GM06990 (cell line): ENCODE measurements at regions not wholly inside any gene's neighbourhood (a gene's known extent, or its start where the extent isn't known, plus 50 kb on each side); places are given as distances from the start of the nearest gene placed in this dataset.

Source experiments
- DNase-seq: peaks from one replicate; pipeline ENCODE4 v3.0.0-alpha.2; 2011; ENCODE audit not compliant: insufficient read length; ENCODE audit errors: extremely low read depth
- H3K27me3 ChIP-seq: replicated peaks from 2 replicates; pipeline ENCODE4 v1.6.0; 2011; ENCODE audit warnings: low read length; ENCODE audit not compliant: control insufficient read depth, insufficient read depth
- H3K36me3 ChIP-seq: 2 replicates; pipeline ENCODE4 v1.5.1; 2011; ENCODE audit warnings: low read length; ENCODE audit not compliant: control insufficient read depth, insufficient read depth
- H3K4me3 ChIP-seq: replicated peaks from 2 replicates; pipeline ENCODE4 v1.5.1; 2011; ENCODE audit warnings: low read depth, mild to moderate bottlenecking, control low read depth, low read length
- TF ChIP-seq, protein P1 (sequence below): IDR thresholded peaks from 2 replicates; pipeline ENCODE4 v1.5.1; 2011; ENCODE audit warnings: low read length, control low read depth, mild to moderate bottlenecking, inconsistent platforms; ENCODE audit not compliant: insufficient read depth, poor library complexity, severe bottlenecking

DNA sequence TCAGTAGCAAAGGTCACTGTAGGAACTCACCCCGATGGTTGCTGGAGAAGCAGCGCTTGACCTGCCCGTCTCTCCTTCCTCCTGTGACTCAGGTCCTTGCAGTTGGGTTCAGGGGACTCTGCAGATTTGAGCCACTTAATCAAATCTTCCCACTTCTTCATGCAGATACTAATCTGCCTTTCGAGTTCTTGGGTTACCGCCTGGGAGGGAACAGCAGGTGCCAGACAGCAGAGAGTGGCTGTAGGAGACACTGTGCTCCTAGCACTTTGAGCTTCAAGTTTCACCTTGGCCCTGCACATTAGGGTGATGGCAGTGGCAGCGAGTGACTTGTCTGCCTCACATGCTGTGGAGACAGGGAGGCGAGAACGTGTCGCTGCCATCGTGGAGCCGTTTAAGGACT is 478.3 kb downstream of the PSAT1 start:
- DNase-seq: no peak
- H3K4me3 ChIP-seq: no peak overlapping the region
- TF ChIP-seq, protein P1, sequence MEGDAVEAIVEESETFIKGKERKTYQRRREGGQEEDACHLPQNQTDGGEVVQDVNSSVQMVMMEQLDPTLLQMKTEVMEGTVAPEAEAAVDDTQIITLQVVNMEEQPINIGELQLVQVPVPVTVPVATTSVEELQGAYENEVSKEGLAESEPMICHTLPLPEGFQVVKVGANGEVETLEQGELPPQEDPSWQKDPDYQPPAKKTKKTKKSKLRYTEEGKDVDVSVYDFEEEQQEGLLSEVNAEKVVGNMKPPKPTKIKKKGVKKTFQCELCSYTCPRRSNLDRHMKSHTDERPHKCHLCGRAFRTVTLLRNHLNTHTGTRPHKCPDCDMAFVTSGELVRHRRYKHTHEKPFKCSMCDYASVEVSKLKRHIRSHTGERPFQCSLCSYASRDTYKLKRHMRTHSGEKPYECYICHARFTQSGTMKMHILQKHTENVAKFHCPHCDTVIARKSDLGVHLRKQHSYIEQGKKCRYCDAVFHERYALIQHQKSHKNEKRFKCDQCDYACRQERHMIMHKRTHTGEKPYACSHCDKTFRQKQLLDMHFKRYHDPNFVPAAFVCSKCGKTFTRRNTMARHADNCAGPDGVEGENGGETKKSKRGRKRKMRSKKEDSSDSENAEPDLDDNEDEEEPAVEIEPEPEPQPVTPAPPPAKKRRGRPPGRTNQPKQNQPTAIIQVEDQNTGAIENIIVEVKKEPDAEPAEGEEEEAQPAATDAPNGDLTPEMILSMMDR: no peak
- no peaks in the 10 kb centered on the region for H3K36me3 ChIP-seq
- H3K27me3 ChIP-seq: no peaks in the 10 kb centered on the region

DNA sequence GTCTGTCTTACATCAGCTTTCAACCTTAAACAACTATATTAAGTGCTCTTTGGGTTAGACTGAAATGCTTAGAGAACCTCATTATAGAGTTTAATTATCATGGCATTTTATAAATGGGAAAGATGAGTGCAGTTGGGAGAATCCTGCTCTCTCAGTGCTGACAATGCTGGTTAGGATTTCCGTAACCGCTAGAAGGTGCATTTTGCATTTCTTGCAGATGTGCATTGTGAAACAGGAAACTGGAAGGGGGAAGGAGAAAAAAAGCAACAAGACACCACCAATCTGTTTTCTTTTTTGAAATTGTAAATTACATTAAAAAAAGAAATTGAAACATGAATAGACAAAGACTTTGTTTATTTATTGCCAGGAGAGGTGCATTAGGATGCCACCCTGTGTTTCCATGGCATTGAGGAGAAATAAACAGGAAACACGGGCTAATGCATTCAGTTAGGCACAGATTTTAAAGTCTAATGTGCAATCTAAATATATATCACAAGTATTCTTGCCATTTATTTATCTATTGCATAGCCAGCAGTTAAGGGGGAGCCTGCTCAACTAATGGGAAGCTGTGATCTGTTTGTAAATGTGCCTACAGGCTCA is 478.9 kb downstream of the PSAT1 start:
- Histone ChIP-seq H3K27me3 (no peaks in the 10 kb centered on the region), H3K36me3 (no peaks in the 10 kb centered on the region), H3K4me3 (no peak overlapping the region)
- no peak for DNase-seq
- TF ChIP-seq, protein P1: no peak

DNA sequence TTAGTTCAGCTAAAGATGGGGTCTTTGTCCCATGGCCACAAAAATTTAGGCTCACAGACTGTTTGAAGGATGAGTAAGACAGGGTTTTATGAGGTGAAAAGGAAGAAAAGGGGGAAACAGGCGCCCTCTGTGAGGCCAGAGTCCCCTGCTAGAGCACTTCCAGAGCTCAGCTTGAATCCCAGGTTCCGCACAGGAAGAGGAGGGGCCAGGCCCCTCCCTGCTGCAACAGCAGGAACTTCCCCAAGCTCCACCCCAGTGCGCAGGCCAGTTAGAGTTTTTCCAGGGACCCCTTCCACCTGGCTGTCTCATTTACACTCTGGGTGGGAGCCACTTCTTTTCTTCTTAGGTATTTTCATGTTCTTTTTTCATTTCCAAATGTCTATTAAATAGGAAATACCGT is 480.8 kb downstream of the PSAT1 start:
- TF ChIP-seq, protein P1: no peak
- H3K36me3 ChIP-seq: no peaks in the 10 kb centered on the region
- no peak overlapping the region for H3K4me3 ChIP-seq
- no peaks in the 10 kb centered on the region for H3K27me3 ChIP-seq
- DNase-seq: no peak

DNA sequence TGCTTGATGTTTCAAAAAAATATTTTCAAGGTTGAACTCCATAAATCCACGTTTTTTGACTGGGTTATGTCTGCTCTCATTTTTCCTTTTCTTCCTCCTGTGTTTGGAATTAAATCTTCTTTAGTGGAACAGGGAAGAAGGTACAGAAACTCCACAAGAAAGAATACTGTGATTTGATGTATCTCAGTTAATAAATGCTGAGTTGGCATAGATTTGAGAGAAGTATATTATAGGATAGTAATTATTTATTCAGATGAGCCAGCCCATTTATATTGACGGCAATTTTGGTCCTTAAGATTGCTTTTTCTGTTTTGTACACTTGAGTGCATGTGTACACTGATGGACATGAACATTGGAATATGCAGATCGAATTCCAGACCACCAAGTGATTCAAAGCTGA is 481.4 kb downstream of the PSAT1 start:
- TF ChIP-seq, protein P1: no peak
- no peak overlapping the region for H3K4me3 ChIP-seq
- H3K36me3 ChIP-seq: no peaks in the 10 kb centered on the region
- DNase-seq: no peak
- no peaks in the 10 kb centered on the region for H3K27me3 ChIP-seq

DNA sequence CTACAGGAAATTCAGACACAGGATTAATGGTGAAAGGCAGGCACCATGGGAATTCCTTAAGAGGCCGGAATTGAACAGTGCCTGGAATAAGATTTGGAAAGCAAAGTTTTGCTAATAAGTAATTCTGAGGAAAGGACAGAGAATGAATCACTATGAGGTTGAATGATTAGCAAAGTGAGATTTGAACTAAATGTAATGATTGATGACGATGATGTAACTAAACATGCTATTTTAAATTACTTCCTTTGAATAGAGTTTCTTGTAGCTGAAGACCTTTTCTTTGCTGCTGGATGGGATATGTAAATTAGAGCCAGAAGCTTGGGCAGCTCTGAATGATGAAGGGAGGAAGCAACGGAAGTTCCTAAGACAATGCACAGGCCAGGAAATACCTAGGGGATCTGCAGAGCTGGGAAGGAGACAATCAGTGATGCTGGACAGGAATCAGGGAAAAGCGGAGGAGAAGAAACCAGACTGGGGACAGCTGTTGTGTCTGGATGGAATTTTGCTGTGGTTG is 482.0 kb downstream of the PSAT1 start:
- Histone ChIP-seq H3K4me3 (no peak overlapping the region), H3K27me3 (no peaks in the 10 kb centered on the region), H3K36me3 (no peaks in the 10 kb centered on the region)
- DNase-seq: no peak
- TF ChIP-seq, protein P1: no peak

DNA sequence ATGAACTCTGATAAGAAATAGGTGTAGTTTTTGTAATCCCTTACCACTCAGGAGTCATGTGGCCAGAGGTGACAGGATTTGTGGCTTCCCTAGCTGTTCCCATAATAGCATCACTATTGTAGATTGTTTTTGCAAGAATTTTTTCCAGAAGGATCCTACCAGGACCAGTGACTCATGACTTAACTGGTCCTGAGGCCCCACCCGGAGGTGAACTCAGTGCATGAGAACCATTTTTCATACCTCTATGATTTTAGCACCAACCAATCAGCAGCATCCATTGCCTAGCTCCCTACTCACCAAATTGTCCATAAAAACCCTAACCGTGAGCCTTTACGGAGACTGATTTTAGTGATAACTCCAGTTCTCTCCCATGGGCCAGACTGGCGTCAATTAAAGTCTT is 484.8 kb downstream of the PSAT1 start:
- H3K4me3 ChIP-seq: no peak overlapping the region
- TF ChIP-seq, protein P1: no peak
- no peaks in the 10 kb centered on the region for H3K27me3 ChIP-seq
- H3K36me3 ChIP-seq: no peaks in the 10 kb centered on the region
- no peak for DNase-seq
